Ishikawa (cell line): ENCODE measurements at regions not wholly inside any gene's neighbourhood (a gene's known extent, or its start where the extent isn't known, plus 50 kb on each side); places are given as distances from the start of the nearest gene placed in this dataset.

Source experiments
- CEBPB ChIP-seq: IDR thresholded peaks from 2 replicates; pipeline ENCODE4 v1.6.1; 2012
- RAD21 ChIP-seq: IDR thresholded peaks from 2 replicates; pipeline ENCODE4 v1.6.1; 2012; ENCODE audit warnings: low read depth
- TF ChIP-seq, protein P1 (sequence below): IDR thresholded peaks from 2 replicates; pipeline ENCODE4 v1.6.1; 2012
- TF ChIP-seq, protein P2 (sequence below): IDR thresholded peaks from 2 replicates; pipeline ENCODE4 v1.6.1; 2012; ENCODE audit warnings: low read depth, mild to moderate bottlenecking

DNA sequence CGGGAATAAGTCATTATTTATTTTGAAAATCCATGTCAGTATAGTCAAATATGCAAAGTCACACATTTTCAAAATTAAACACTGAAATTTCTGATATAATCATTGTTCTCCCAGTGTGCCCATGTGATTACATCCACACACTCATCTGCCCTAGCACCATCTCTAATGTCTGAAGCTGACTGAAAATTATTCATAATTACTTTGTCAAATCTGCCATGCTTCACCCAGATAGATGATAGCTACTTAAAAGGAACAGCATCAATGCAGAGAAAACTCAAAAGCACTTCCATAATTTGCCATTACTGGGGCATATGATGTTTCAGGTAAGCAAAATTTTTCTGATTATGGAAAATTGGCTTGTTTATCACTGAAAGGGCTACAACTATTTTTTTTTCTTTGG is 1433.3 kb upstream of the IGFBP7 start:
- TF ChIP-seq, protein P1, sequence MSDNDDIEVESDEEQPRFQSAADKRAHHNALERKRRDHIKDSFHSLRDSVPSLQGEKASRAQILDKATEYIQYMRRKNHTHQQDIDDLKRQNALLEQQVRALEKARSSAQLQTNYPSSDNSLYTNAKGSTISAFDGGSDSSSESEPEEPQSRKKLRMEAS: no peak
- TF ChIP-seq RAD21 (no peak), CEBPB (no peak)
- TF ChIP-seq, protein P2, sequence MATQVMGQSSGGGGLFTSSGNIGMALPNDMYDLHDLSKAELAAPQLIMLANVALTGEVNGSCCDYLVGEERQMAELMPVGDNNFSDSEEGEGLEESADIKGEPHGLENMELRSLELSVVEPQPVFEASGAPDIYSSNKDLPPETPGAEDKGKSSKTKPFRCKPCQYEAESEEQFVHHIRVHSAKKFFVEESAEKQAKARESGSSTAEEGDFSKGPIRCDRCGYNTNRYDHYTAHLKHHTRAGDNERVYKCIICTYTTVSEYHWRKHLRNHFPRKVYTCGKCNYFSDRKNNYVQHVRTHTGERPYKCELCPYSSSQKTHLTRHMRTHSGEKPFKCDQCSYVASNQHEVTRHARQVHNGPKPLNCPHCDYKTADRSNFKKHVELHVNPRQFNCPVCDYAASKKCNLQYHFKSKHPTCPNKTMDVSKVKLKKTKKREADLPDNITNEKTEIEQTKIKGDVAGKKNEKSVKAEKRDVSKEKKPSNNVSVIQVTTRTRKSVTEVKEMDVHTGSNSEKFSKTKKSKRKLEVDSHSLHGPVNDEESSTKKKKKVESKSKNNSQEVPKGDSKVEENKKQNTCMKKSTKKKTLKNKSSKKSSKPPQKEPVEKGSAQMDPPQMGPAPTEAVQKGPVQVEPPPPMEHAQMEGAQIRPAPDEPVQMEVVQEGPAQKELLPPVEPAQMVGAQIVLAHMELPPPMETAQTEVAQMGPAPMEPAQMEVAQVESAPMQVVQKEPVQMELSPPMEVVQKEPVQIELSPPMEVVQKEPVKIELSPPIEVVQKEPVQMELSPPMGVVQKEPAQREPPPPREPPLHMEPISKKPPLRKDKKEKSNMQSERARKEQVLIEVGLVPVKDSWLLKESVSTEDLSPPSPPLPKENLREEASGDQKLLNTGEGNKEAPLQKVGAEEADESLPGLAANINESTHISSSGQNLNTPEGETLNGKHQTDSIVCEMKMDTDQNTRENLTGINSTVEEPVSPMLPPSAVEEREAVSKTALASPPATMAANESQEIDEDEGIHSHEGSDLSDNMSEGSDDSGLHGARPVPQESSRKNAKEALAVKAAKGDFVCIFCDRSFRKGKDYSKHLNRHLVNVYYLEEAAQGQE: no peak
